ENCODE measurements at regions not wholly inside any gene's neighbourhood (a gene's known extent, or its start where the extent isn't known, plus 50 kb on each side); places are given as distances from the start of the nearest gene placed in this dataset.

DNA sequence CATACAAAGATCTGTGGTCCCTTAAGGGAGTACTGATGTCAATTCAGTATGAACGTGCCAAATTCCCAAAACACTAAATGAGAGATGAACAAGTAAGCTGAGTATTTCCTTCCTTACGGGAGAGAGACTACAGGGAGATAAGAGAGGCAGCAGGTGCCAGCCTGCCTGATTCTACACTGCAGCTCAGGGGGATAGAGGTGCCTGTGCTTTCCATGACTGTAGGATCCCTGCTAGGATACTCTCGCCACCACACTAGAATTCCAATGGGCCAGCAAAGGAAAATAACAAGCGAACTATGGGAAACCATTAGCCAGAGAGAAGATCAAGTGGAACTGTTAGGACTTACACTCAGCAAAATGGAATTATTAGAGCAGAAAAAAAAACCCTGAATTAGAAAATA, 198.5 kb upstream of the BTBD3 start:
- Histone ChIP-seq H3K4me3 (no peak overlapping the region), H3K9me3 (no peaks in the 10 kb centered on the region), H3K36me3 (no peaks in the 10 kb centered on the region), H3K27me3 (ENCODE audit: low read depth) (no peaks in the 10 kb centered on the region), H3K27ac (no peak overlapping the region), H3K4me1 (no peaks in the 10 kb centered on the region)
- intact Hi-C loops (cut with DNase I), result no loop called here
- DNase-seq, result no peak
- no peak for ATAC-seq
- TF ChIP-seq, protein P1, sequence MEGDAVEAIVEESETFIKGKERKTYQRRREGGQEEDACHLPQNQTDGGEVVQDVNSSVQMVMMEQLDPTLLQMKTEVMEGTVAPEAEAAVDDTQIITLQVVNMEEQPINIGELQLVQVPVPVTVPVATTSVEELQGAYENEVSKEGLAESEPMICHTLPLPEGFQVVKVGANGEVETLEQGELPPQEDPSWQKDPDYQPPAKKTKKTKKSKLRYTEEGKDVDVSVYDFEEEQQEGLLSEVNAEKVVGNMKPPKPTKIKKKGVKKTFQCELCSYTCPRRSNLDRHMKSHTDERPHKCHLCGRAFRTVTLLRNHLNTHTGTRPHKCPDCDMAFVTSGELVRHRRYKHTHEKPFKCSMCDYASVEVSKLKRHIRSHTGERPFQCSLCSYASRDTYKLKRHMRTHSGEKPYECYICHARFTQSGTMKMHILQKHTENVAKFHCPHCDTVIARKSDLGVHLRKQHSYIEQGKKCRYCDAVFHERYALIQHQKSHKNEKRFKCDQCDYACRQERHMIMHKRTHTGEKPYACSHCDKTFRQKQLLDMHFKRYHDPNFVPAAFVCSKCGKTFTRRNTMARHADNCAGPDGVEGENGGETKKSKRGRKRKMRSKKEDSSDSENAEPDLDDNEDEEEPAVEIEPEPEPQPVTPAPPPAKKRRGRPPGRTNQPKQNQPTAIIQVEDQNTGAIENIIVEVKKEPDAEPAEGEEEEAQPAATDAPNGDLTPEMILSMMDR (IDR thresholded peaks at IDR 0.05), result no peak

- Histone ChIP-seq H3K27ac (no peak overlapping the region), H3K4me3 (no peak overlapping the region), H3K36me3 (no peaks in the 10 kb centered on the region), H3K27me3 (ENCODE audit: low read depth) (no peaks in the 10 kb centered on the region), H3K9me3 (no peaks in the 10 kb centered on the region), H3K4me1 (no peaks in the 10 kb centered on the region)
- TF ChIP-seq, protein P1 (IDR thresholded peaks at IDR 0.05), result no peak
- ATAC-seq, result no peak
- intact Hi-C loops (cut with DNase I), result no loop called here
- DNase-seq, result no peak
Observed at GRCh38 chr20:11721411-11721810, 196.3 kb upstream of the BTBD3 start.

DNA sequence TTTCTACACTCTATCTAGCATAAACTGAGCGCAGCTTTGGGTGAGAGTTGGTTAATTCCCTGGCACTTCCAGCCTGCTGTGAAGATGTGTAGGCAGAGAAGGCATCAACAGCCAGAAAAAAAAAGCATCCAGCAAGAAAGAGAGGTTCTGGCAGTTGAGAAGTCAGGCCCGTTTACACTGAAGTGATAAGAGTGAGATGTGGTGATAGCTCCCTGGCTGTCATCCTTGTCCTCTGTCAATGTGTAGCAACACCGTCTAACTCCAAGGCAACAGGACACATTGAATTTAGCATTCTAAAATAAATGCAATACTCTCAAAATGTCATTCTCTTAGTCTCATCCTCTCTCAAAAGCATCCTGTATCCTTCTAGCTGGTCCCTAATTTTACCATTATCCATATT, 193.6 kb upstream of the BTBD3 start:
- intact Hi-C loops (cut with DNase I), result no loop called here
- H3K9me3 ChIP-seq, result no peaks in the 10 kb centered on the region
- DNase-seq, result no peak
- no peak overlapping the region for H3K4me3 ChIP-seq
- no peak overlapping the region for H3K27ac ChIP-seq
- H3K36me3 ChIP-seq, result no peaks in the 10 kb centered on the region
- H3K4me1 ChIP-seq, result no peaks in the 10 kb centered on the region
- no peaks in the 10 kb centered on the region for H3K27me3 ChIP-seq (ENCODE audit: low read depth)
- ATAC-seq, result no peak
- TF ChIP-seq, protein P1 (IDR thresholded peaks at IDR 0.05), result no peak

DNA sequence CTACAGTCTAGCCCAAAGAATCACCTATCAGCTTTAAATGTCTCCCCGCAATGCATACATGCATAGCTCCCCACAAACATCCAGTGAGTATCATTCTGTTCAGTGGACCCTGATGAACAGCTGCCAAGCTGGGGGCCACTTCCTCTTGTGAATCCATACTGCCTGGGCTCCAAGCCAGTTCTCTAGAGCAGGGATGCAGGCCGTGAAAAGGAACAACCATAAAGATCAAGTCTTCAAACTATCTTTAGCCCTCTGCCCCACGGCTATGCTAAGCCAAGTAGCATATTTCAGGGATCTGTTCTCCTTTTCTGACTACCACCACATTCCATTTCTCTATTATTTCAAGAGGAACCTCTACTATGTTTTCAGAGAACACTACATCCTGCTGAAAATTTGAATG, 191.7 kb upstream of the BTBD3 start:
- intact Hi-C loops (cut with DNase I), result no loop called here
- no peak for DNase-seq
- Histone ChIP-seq H3K27ac (no peak overlapping the region), H3K4me1 (no peaks in the 10 kb centered on the region), H3K36me3 (no peaks in the 10 kb centered on the region), H3K4me3 (no peak overlapping the region), H3K27me3 (ENCODE audit: low read depth) (no peaks in the 10 kb centered on the region), H3K9me3 (no peaks in the 10 kb centered on the region)
- no peak for ATAC-seq
- TF ChIP-seq, protein P1 (IDR thresholded peaks at IDR 0.05), result no peak

GRCh38 chr20:11727708-11728107, 190.0 kb upstream of the BTBD3 start:
- H3K27me3 ChIP-seq (ENCODE audit: low read depth), result no peaks in the 10 kb centered on the region
- ATAC-seq (no peak), DNase-seq (no peak)
- no peaks in the 10 kb centered on the region for H3K4me1 ChIP-seq
- no peak overlapping the region for H3K27ac ChIP-seq
- TF ChIP-seq, protein P1 (IDR thresholded peaks at IDR 0.05), result no peak
- intact Hi-C loops (cut with DNase I), result no loop called here
- no peaks in the 10 kb centered on the region for H3K9me3 ChIP-seq
- no peaks in the 10 kb centered on the region for H3K36me3 ChIP-seq
- H3K4me3 ChIP-seq, result no peak overlapping the region

- H3K4me1 ChIP-seq, result no peaks in the 10 kb centered on the region
- H3K27me3 ChIP-seq (ENCODE audit: low read depth), result no peaks in the 10 kb centered on the region
- H3K9me3 ChIP-seq, result no peaks in the 10 kb centered on the region
- ATAC-seq, result no peak
- intact Hi-C loops (cut with DNase I), result no loop called here
- H3K27ac ChIP-seq, result no peak overlapping the region
- TF ChIP-seq, protein P1 (IDR thresholded peaks at IDR 0.05), result no peak
- H3K36me3 ChIP-seq, result no peaks in the 10 kb centered on the region
- no peak for DNase-seq
- H3K4me3 ChIP-seq, result no peak overlapping the region
Observed at GRCh38 chr20:11728937-11729336, 188.8 kb upstream of the BTBD3 start.
